Adrenal gland (tissue), 9 donors: ENCODE measurements at regions not wholly inside any gene's neighbourhood (a gene's known extent, or its start where the extent isn't known, plus 50 kb on each side); places are given as distances from the start of the nearest gene placed in this dataset.

Experiments
- DNase-seq, 7 donors: peaks; one replicate each; pipeline ENCODE4 v3.0.0-alpha.2; 2019 to 2020
- H3K27ac ChIP-seq, 5 donors: fragments of 200-600 bp; sonication (generic) in 4 of 5; 1 replicate in 3 of 5; 2 replicates in 2 of 5; pipeline versions ENCODE4 v1.5.1 to v1.8.0; 2016 to 2020; ENCODE audit warnings: mild to moderate bottlenecking in 1 of 5
- H3K27me3 ChIP-seq: fragments of 200-600 bp; 2 replicates; pipeline ENCODE4 v1.8.0; 2021
- H3K36me3 ChIP-seq, 2 donors: fragments of 200-600 bp; replicated peaks in 1 of 2; 1 replicate in 1 of 2; 2 replicates in 1 of 2; pipeline versions ENCODE4 v1.5.1 to v1.8.0; 2018 to 2022
- H3K4me1 ChIP-seq, 2 donors: fragments of 200-600 bp; replicated peaks in 1 of 2; 1 replicate in 1 of 2; 2 replicates in 1 of 2; pipeline versions ENCODE4 v1.5.1 to v1.8.0; 2018 to 2021
- H3K4me3 ChIP-seq, 4 donors: fragments of 200-600 bp; sonication (generic) in 3 of 4; one replicate each; pipeline ENCODE4 v1.5.1; 2016 to 2018
- H3K9me3 ChIP-seq, 3 donors: fragments of 200-600 bp; sonication (generic) in 1 of 3; replicated peaks in 1 of 3; 1 replicate in 2 of 3; 2 replicates in 1 of 3; pipeline versions ENCODE4 v1.5.1 to v1.8.0; 2016 to 2021
- CTCF ChIP-seq, 6 experiments: fragments of 450-650 bp in 4 of 6; fragments of 200-600 bp in 2 of 6; sonication (generic) in 1 of 6; IDR thresholded peaks; 1 replicate in 5 of 6; 2 replicates in 1 of 6; pipeline versions ENCODE4 v1.5.1 to v1.8.0; 2016 to 2021; ENCODE audit warnings: antibody characterized with exemption in 6 of 6, mild to moderate bottlenecking in 2 of 6, moderate library complexity in 1 of 6
- POLR2A ChIP-seq, 2 donors: fragments of 450-650 bp; IDR thresholded peaks; one replicate each; pipeline ENCODE4 v1.6.1; 2017; ENCODE audit warnings: antibody characterized with exemption in 2 of 2, mild to moderate bottlenecking in 2 of 2, moderate library complexity in 1 of 2
- whole genome bisulfite sequencing, 4 donors: extraction: QIAGEN DNeasy Blood & Tissue Kit in 2 of 4; methylation state at CpG; one replicate each; pipeline versions ENCODE4 v1.1.5 to v1.1.7; 2013 to 2017; 5-methylcytosine and 5-hydroxymethylcytosine counted together
- intact Hi-C, 2 donors: fragments of 100-400 bp; cut with DNase I; formaldehyde crosslinking; loops; one replicate each; pipeline versions ENCODE4 v1.14.1 to v1.15.0; 2022 to 2023
- donor health status: healthy with polysubstance abuse.
- donor health status: Bipolar disorder and iron deficiency.
- donor health status: DM: yes; HTN: yes; CAD: no.
- donor health status: DM: no; HTN: no; CAD: no.
- donor health status: DM: no; HTN: no; CAD: no.

- intact Hi-C loops, result no loop called here
- DNase-seq, result no peak
Observed at GRCh38 chr11:121369366-121369765, 76.8 kb downstream of the SC5D start.

GRCh38 chr11:121372028-121372427 lies 79.5 kb downstream of the SC5D start:
- Histone ChIP-seq H3K4me3 (no peak overlapping the region), H3K36me3 (no peaks in the 10 kb centered on the region), H3K4me1 (peaks cover 0 to 14% of the 10 kb centered on the region in 2 donors), H3K9me3 (no peaks in the 10 kb centered on the region), H3K27me3 (no peaks in the 10 kb centered on the region), H3K27ac (no peak overlapping the region)
- intact Hi-C loops, result no loop called here
- DNase-seq, result no peak
- WGBS, 4 donors, result 81 to 100% (median 88%) methylated on average over 2 of the region's 2 CpGs
- TF ChIP-seq POLR2A (IDR thresholded peaks at IDR 0.05), result no peak
- TF ChIP-seq CTCF (IDR thresholded peaks at IDR 0.05), result no peak

More at GRCh38 chr11:121369366-121369765, 76.8 kb downstream of the SC5D start:
- 68 to 78% (median 74%) methylated on average over 3 of the region's 3 CpGs for WGBS, 4 donors
- no peaks in the 10 kb centered on the region for H3K9me3 ChIP-seq
- no peak overlapping the region for H3K4me3 ChIP-seq
- no peaks in the 10 kb centered on the region for H3K36me3 ChIP-seq
- H3K27me3 ChIP-seq, result no peaks in the 10 kb centered on the region
- TF ChIP-seq CTCF (IDR thresholded peaks at IDR 0.05) (no peak), POLR2A (IDR thresholded peaks at IDR 0.05) (no peak)
- peak overlapping the region in 1 of 5 donors; percentile 21 for H3K27ac ChIP-seq
- peaks cover 0 to 14% of the 10 kb centered on the region in 2 donors for H3K4me1 ChIP-seq

- intact Hi-C loops, result no loop called here
- no peak for TF ChIP-seq CTCF (IDR thresholded peaks at IDR 0.05)
- TF ChIP-seq POLR2A (IDR thresholded peaks at IDR 0.05), result no peak
- Histone ChIP-seq H3K36me3 (no peaks in the 10 kb centered on the region), H3K9me3 (no peaks in the 10 kb centered on the region), H3K27ac (no peak overlapping the region), H3K4me1 (peaks cover 0 to 8% of the 10 kb centered on the region in 2 donors), H3K27me3 (no peaks in the 10 kb centered on the region), H3K4me3 (no peak overlapping the region)
- 79 to 89% (median 81%) methylated on average over 6 to 7 of the region's 7 CpGs for WGBS, 4 donors
- no peak for DNase-seq
Observed at GRCh38 chr11:121372671-121373429, 79.3 kb upstream of the SORL1 start.

DNA sequence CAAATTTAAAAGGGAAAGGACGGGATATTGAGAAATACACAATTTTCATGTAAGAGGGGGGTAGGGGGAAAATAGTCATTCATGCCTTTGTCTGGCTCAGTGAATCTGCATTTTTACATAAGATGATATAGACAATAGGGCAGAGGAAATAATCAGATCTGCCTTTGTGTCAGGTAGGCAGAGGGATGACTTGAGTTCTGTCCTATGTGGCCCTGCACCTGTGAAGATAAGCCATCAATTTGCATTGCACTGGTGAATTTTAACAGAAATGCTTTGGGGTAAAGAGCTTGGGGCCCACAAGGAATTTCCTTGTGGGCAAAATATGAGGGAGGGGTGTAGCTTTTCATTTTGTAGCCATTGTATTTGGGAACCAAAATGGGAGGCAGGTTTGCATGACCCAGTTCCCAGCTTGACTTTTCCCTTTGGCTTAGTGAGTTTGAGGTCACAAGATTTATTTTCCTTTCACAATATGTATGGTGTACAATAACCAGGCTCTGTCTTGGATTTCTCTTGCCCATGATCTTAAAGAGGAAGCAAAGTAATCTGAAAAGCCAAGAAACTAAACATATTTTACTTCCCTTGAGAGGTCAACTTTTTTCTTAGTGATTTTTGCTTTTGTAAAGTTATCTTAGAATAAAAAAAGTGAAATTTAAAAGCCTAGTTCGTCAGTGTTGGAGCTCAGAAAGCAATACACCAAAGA lies 77.7 kb upstream of the SORL1 start:
- no peaks in the 10 kb centered on the region for H3K4me1 ChIP-seq
- no peaks in the 10 kb centered on the region for H3K9me3 ChIP-seq
- WGBS, 4 donors, result 43 to 75% (median 56%) methylated on average over 2 of the region's 2 CpGs
- TF ChIP-seq CTCF (IDR thresholded peaks at IDR 0.05) (no peak), POLR2A (IDR thresholded peaks at IDR 0.05) (no peak)
- no peak for DNase-seq
- H3K27me3 ChIP-seq, result no peaks in the 10 kb centered on the region
- no peak overlapping the region for H3K27ac ChIP-seq
- intact Hi-C loops, result no loop called here
- no peak overlapping the region for H3K4me3 ChIP-seq
- no peaks in the 10 kb centered on the region for H3K36me3 ChIP-seq
